H9 (cell line): ENCODE measurements at regions not wholly inside any gene's neighbourhood (a gene's known extent, or its start where the extent isn't known, plus 50 kb on each side); places are given as distances from the start of the nearest gene placed in this dataset.

Experiments
- DNase-seq: peaks from one replicate; pipeline ENCODE4 v3.0.0-alpha.2; 2017
- H2AFZ ChIP-seq: one replicate; pipeline ENCODE4 v1.6.1; 2013; ENCODE audit warnings: mild to moderate bottlenecking, low read length, control low read depth, moderate library complexity
- H2AK5ac ChIP-seq: 2 replicates; pipeline ENCODE4 v1.6.1; 2013; ENCODE audit warnings: low read length, control low read depth, mixed read lengths; ENCODE audit not compliant: insufficient read length
- H2BK120ac ChIP-seq: one replicate; pipeline ENCODE4 v1.6.1; 2013; ENCODE audit warnings: low read depth, mild to moderate bottlenecking, low read length, control low read depth, inconsistent platforms; ENCODE audit not compliant: poor library complexity, severe bottlenecking
- H2BK12ac ChIP-seq: 2 replicates; pipeline ENCODE4 v1.6.1; 2013; ENCODE audit warnings: low read length, control low read depth, mixed read lengths, low read depth; ENCODE audit not compliant: insufficient read length
- H2BK15ac ChIP-seq: 2 replicates; pipeline ENCODE4 v1.6.1; 2013; ENCODE audit warnings: low read depth, low read length, control low read depth
- H2BK20ac ChIP-seq: one replicate; pipeline ENCODE4 v1.6.1; 2013; ENCODE audit warnings: low read depth, mild to moderate bottlenecking, low read length, control low read depth, inconsistent platforms; ENCODE audit not compliant: poor library complexity, severe bottlenecking
- H2BK5ac ChIP-seq: 2 replicates; pipeline ENCODE4 v1.6.1; 2013; ENCODE audit warnings: low read length, control low read depth, mixed read lengths; ENCODE audit not compliant: insufficient read length
- H3K14ac ChIP-seq: 2 replicates; pipeline ENCODE4 v1.6.1; 2013; ENCODE audit warnings: low read length, control low read depth; ENCODE audit not compliant: insufficient read depth
- H3K18ac ChIP-seq: 2 replicates; pipeline ENCODE4 v1.6.1; 2013; ENCODE audit warnings: low read depth, mild to moderate bottlenecking, mixed read lengths, low read length, control low read depth; ENCODE audit not compliant: insufficient read length
- H3K23ac ChIP-seq: 2 replicates; pipeline ENCODE4 v1.6.1; 2013; ENCODE audit warnings: low read length, control low read depth, mixed read lengths, low read depth; ENCODE audit not compliant: insufficient read length
- H3K23me2 ChIP-seq: 2 replicates; pipeline ENCODE4 v1.6.1; 2013; ENCODE audit warnings: low read depth, mild to moderate bottlenecking, mixed read lengths, low read length, control low read depth; ENCODE audit not compliant: insufficient read length, poor library complexity, severe bottlenecking
- H3K27ac ChIP-seq: 2 replicates; pipeline ENCODE4 v1.5.1; 2013; ENCODE audit warnings: low read length, control low read depth, mixed read lengths, low read depth; ENCODE audit not compliant: insufficient read length
- H3K27me3 ChIP-seq: 2 replicates; pipeline ENCODE4 v1.6.1; 2013; ENCODE audit warnings: low read length, control low read depth, inconsistent platforms; ENCODE audit not compliant: insufficient read depth
- H3K4ac ChIP-seq: 2 replicates; pipeline ENCODE4 v1.6.1; 2013; ENCODE audit warnings: low read depth, mild to moderate bottlenecking, control low read depth, inconsistent platforms, low read length, moderate library complexity
- H3K4me1 ChIP-seq: 2 replicates; pipeline ENCODE4 v1.6.1; 2013; ENCODE audit warnings: low read length, control low read depth, inconsistent platforms; ENCODE audit not compliant: insufficient read depth
- H3K4me2 ChIP-seq: 2 replicates; pipeline ENCODE4 v1.6.1; 2013; ENCODE audit warnings: low read length, control low read depth, mixed read lengths; ENCODE audit not compliant: insufficient read length, insufficient read depth
- H3K56ac ChIP-seq: 2 replicates; pipeline ENCODE4 v1.6.1; 2013; ENCODE audit warnings: low read depth, mild to moderate bottlenecking, mixed read lengths, low read length, control low read depth; ENCODE audit not compliant: insufficient read length
- H3K79me1 ChIP-seq: 2 replicates; pipeline ENCODE4 v1.6.1; 2013; ENCODE audit warnings: low read depth, mild to moderate bottlenecking, moderate library complexity, low read length, control low read depth, inconsistent platforms; ENCODE audit not compliant: insufficient read depth, poor library complexity, severe bottlenecking
- H3K79me2 ChIP-seq: 2 replicates; pipeline ENCODE4 v1.6.1; 2013; ENCODE audit warnings: low read length, control low read depth, inconsistent platforms; ENCODE audit not compliant: insufficient read depth
- H3K9ac ChIP-seq: 2 replicates; pipeline ENCODE4 v1.6.1; 2013; ENCODE audit warnings: low read length, control low read depth, mixed read lengths; ENCODE audit not compliant: insufficient read length; ENCODE audit errors: extremely low read depth
- H3K9me3 ChIP-seq: one replicate; pipeline ENCODE4 v1.6.1; 2013; ENCODE audit warnings: low read depth, low read length, inconsistent platforms; ENCODE audit not compliant: control insufficient read depth
- H3T11ph ChIP-seq: one replicate; pipeline ENCODE4 v1.6.1; 2013; ENCODE audit warnings: mild to moderate bottlenecking, low read length, control low read depth, inconsistent platforms
- H4K20me1 ChIP-seq: one replicate; pipeline ENCODE4 v1.6.1; 2013; ENCODE audit not compliant: control insufficient read depth, insufficient read length, insufficient read depth
- H4K5ac ChIP-seq: 2 replicates; pipeline ENCODE4 v1.6.1; 2013; ENCODE audit warnings: low read depth, mild to moderate bottlenecking, mixed read lengths, low read length, control low read depth; ENCODE audit not compliant: insufficient read length
- H4K8ac ChIP-seq: replicated peaks from 2 replicates; pipeline ENCODE4 v1.6.1; 2013; ENCODE audit warnings: low read length, control low read depth, mixed read lengths, low read depth; ENCODE audit not compliant: insufficient read length
- H4K91ac ChIP-seq: 2 replicates; pipeline ENCODE4 v1.6.1; 2013; ENCODE audit warnings: low read depth, mild to moderate bottlenecking, moderate library complexity, mixed read lengths, low read length, control low read depth; ENCODE audit not compliant: insufficient read length
- H3K27ac Mint-ChIP-seq, 3 experiments: 2 replicates in 2 of 3; 3 replicates in 1 of 3; pipeline ENCODE4 v1.8.0; 2020 to 2021; ENCODE audit warnings: mixed read lengths in 3 of 3, mild to moderate bottlenecking in 1 of 3, moderate library complexity in 1 of 3
- H3K27me3 Mint-ChIP-seq: 2 replicates; pipeline ENCODE4 v1.8.0; 2021; ENCODE audit warnings: low read depth, mild to moderate bottlenecking, moderate library complexity, mixed read lengths
- H3K36me3 Mint-ChIP-seq, 3 experiments: 2 replicates in 2 of 3; 3 replicates in 1 of 3; pipeline ENCODE4 v1.8.0; 2020 to 2021; ENCODE audit warnings: low read depth in 3 of 3, mixed read lengths in 3 of 3; ENCODE audit not compliant: insufficient read depth in 1 of 3
- H3K4me1 Mint-ChIP-seq, 2 experiments: 2 replicates each; pipeline ENCODE4 v1.8.0; 2020; ENCODE audit warnings: mixed read lengths in 2 of 2
- H3K4me3 Mint-ChIP-seq, 2 experiments: 2 replicates in 1 of 2; 3 replicates in 1 of 2; pipeline ENCODE4 v1.8.0; 2020 to 2021; ENCODE audit warnings: mild to moderate bottlenecking in 2 of 2, mixed read lengths in 2 of 2, moderate library complexity in 1 of 2
- H3K9me3 Mint-ChIP-seq, 2 experiments: 2 replicates in 1 of 2; 3 replicates in 1 of 2; pipeline ENCODE4 v1.8.0; 2020; ENCODE audit warnings: mild to moderate bottlenecking in 2 of 2, mixed read lengths in 2 of 2, moderate library complexity in 1 of 2
- CTCF ChIP-seq: fragments of 200-600 bp; sonication (generic); conservative IDR thresholded peaks from 3 replicates; pipeline ENCODE4 v1.8.0; 2021; ENCODE audit warnings: antibody characterized with exemption, mild to moderate bottlenecking
- WGBS: extraction: QIAGEN DNeasy Blood & Tissue Kit; methylation state at CpG from one replicate; pipeline ENCODE4 v1.1.7; 2013; ENCODE audit warnings: missing lambda C conversion rate, low lambda C conversion rate, mixed read lengths; ENCODE audit not compliant: insufficient read length; ENCODE audit errors: extremely low coverage; 5-methylcytosine and 5-hydroxymethylcytosine counted together

- no peak overlapping the region for H2AFZ ChIP-seq
- no CpG with 5 or more reads among the region's 4 CpGs for WGBS
- no peak overlapping the region for H2BK12ac ChIP-seq
- no peak overlapping the region for H3K27ac ChIP-seq
- no peak overlapping the region for H2AK5ac ChIP-seq
- no peaks in the 10 kb centered on the region for H3K36me3 Mint-ChIP-seq
- H3K23me2 ChIP-seq: no peaks in the 10 kb centered on the region
- H3K4ac ChIP-seq: no peak overlapping the region
- no peak overlapping the region for H3K4me3 Mint-ChIP-seq
- no peak overlapping the region for H2BK120ac ChIP-seq
- no peak overlapping the region for H3K56ac ChIP-seq
- H4K5ac ChIP-seq: no peak overlapping the region
- H3K14ac ChIP-seq: no peak overlapping the region
- H3K9ac ChIP-seq: no peak overlapping the region
- no peak overlapping the region for H3K23ac ChIP-seq
- no peak overlapping the region for H3K27ac Mint-ChIP-seq
- H2BK5ac ChIP-seq: no peak overlapping the region
- peaks cover 4% of the 10 kb centered on the region for H3K27me3 Mint-ChIP-seq
- H4K91ac ChIP-seq: no peak overlapping the region
- H3K27me3 ChIP-seq: no peaks in the 10 kb centered on the region
- H3K79me2 ChIP-seq: no peaks in the 10 kb centered on the region
- no peaks in the 10 kb centered on the region for H3K79me1 ChIP-seq
- H3K9me3 Mint-ChIP-seq: no peaks in the 10 kb centered on the region
- no peak overlapping the region for H2BK20ac ChIP-seq
- no peak overlapping the region for H3T11ph ChIP-seq
- no peak overlapping the region for H2BK15ac ChIP-seq
- no peak overlapping the region for H4K8ac ChIP-seq
- no peak for TF ChIP-seq CTCF
- DNase-seq: no peak
- no peak overlapping the region for H3K4me2 ChIP-seq
- peaks cover 12% of the 10 kb centered on the region in 2 experiments for H3K4me1 Mint-ChIP-seq
- H3K4me1 ChIP-seq: peaks cover 3% of the 10 kb centered on the region; the same call in 1 of the 2 replicates
- H4K20me1 ChIP-seq: no peaks in the 10 kb centered on the region
- no peaks in the 10 kb centered on the region for H3K9me3 ChIP-seq
- H3K18ac ChIP-seq: no peak overlapping the region
Measured at GRCh38 chr5:171639966-171640365, 145.7 kb upstream of the SMIM23 start.
